HG03457 (cell line): ENCODE measurements at regions not wholly inside any gene's neighbourhood (a gene's known extent, or its start where the extent isn't known, plus 50 kb on each side); places are given as distances from the start of the nearest gene placed in this dataset.
"Not testable (repeated sequence)": the region's sequence is repeated elsewhere in the genome, so short reads cannot be mapped to it uniquely, and the experiment has no call there.

Source experiments
- ATAC-seq: cut with Tn5 transposase; IDR thresholded peaks from one replicate; pipeline ENCODE4 v1.9.1; 2021; ENCODE audit warnings: moderate number of reproducible peaks; ENCODE audit not compliant: unreplicated experiment

DNA sequence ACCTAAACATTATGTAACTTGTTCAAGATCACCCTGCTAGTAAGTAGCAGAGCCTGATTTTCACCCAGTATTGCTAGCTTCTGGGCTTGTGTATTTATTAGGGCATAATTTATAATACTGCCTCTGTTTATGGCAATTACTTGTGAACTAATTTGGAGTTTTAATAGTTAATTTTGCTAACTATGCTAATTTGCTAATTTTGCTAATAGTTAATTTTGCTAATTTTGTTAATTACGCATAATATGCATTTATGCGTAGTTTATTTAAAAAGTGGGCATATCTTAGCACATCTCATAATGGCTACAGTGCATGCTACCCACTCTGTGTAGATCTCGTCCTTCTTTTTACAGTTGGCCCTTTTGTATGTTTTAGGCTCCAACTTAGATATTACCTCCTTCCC, 898.1 kb upstream of the EPHA5 start:
- no peak for ATAC-seq

GRCh38 chr4:66568001-66568400, 897.7 kb upstream of the EPHA5 start:
- ATAC-seq, result no peak

GRCh38 chr4:66567551-66567950, 897.3 kb upstream of the EPHA5 start:
- ATAC-seq, result no peak

DNA sequence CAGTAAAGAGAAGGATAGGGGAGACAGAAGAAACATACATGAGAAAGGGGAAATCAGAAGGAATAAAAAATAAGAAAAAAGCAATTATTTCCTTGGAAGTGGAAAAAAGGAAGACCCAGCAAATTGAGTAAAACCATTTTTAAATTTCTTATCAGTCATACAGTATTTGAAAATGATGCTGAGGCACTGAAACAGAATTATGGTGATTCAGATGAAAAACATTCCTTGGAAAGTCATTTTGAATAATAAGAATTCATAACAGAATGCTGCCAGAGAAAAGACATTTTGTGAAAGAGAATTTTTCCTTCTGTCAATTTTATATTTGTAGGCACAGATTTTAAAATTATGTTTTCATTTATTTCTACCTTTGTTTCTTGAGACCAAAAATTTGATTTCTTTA, 895.5 kb upstream of the EPHA5 start:
- no peak for ATAC-seq

DNA sequence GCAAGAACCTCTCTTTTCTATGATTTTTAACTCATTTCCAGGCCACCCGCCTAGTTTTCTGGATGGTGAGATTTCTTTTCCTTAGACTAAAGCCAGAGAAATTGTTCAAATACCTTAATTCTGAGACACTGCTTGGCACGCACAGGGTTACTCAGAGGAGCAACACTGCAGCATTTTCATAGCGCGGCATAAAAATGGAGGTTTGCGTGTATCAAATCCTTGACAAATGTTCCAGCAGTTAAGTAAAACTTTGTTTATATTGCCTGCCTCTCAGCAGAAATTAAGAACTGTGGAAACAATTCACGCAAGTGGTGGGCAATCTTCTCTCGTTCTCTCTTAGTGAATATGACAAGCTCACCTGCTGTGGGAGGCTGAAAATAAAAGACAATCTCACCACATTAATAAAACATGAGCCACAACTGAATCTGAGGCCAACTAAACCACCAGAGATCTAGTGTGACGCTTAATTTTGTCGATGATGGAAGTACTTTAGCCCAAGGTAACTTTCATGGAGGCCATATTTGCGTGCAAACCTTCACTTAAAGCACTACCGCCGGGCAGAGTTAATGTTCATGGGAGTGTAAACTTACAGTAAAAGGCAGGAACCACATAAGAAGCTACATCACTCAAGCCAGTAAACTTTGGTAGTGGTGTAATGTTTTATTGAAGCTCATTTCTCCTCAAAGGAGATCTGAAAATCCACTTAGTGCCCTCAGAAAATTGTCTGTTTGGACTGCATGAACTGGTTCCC, 894.8 kb upstream of the EPHA5 start:
- no peak for ATAC-seq

DNA sequence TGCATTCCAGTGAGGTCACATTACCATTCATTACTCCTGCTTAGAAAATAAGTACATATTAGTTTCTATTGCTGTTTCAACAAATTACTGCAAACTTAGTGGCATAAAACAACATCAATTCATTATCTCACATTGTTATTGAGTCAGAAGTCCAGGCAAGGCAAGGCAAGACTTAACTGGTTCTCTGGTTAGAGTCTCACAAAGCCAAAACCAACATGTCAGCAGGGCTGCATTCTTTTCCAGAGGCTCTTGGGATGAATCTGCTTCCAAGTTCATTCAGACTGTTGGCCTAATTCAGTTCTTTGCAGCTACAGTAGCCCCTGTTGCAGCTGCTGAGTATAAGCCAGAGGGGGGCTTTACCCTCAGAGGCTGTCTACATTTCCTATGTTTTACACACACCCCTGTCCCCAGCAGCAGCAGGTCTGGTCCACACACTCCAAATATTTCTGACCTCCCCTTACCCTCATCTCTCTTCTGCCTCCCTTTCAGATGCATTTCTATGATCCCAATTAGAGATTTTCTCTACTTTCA, 892.1 kb upstream of the EPHA5 start:
- no peak for ATAC-seq

- ATAC-seq, result not testable (repeated sequence)
Observed at GRCh38 chr4:66561465-66562053, 891.3 kb upstream of the EPHA5 start.

DNA sequence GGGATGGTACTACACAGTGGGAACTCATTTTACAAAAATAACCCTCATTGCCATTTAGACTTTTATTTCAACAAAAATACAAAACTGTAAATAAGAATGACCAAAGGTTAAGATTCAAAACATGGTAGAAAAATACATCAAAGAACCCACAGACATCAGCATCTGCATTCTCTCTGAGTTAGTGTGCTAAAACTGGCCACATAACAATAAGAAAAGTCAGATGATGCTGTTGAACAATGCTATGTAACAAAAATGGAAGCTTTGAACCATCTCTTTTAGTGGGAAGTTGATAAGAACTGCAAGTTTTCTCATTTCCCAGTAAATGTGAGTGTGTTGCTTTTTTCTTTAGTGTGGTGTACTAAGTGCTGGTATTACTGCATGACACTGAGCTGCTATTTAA, 888.4 kb upstream of the EPHA5 start:
- no peak for ATAC-seq

- ATAC-seq, result no peak
Observed at GRCh38 chr4:66556651-66557278, 886.5 kb upstream of the EPHA5 start.

- ATAC-seq, result no peak
Observed at GRCh38 chr4:66555301-66555700, 885.0 kb upstream of the EPHA5 start.

DNA sequence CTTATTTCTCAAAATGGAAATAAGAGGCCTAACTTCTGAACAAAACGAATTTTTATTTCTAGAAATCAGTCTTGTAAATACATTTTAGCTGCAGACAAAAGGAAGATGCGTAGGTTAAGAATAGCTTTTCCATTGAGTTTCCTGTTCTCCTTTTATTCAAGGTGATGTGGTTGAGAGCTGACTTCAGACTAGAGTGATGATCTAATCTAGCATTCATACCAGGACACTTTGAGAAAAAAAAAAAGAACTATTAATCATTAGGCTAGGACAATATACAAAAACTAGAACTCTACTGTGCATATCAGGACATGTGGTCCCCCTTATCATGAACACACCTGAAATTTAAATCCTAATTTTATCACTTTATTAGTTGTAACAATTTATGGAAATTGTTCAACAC, 884.5 kb upstream of the EPHA5 start:
- ATAC-seq, result no peak

DNA sequence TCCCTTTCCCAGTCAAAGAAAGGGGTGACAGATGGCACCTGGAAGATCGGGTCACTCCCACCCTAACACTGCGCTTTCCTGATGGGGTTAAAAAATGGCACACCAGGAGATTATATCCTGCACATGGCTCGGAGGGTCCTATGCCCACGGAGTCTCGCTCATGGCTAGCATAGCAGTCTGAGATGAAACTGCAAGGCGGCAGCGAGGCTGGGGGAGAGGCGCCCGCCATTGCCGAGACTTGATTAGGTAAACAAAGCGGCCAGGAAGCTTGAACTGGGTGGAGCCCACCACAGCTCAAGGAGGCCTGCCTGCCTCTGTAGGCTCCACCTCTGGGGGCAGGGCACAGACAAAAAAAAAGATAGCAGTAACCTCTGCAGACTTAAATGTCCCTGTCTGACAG, 875.0 kb upstream of the EPHA5 start:
- not testable (repeated sequence) for ATAC-seq

GRCh38 chr4:66544281-66544680, 874.0 kb upstream of the EPHA5 start:
- ATAC-seq, result no peak

- ATAC-seq, result no peak
Observed at GRCh38 chr4:66539745-66540144, 869.5 kb upstream of the EPHA5 start.

DNA sequence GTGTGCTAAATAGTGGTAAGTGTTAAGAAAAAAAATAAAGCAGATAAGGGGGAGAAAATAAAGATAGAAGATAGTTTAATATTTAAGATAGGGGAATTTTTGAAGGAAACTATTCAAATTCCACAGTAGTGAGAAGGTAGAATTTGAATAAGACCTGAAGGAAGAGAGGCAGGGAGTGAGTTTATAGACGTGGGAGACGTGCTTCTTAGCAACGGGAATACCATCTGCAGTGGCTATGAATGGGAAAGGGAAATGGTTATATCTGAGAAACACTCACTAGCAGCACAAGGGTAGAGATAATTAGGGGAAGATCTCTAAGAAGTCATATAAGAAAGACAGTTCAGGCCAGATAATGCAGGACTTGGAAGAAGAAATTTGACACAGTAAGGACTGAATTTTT, 854.5 kb upstream of the EPHA5 start:
- no peak for ATAC-seq

DNA sequence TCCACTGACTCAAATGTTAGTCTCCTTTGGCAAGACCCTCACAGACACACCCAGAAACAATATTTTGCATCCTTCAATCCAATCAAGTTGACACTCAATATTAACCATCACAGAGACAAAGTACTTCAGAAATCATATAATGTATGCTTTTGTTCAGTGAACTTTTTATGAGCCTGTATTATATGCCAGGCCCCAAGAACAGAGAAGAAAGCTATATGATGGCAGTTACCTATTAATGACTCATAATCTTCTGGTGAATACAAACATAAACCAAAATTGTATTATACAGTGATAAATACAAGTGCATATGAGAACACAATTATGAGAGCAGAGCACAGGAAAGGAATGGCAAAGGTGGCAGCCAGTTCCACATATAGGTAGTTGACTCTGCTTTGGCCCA, 852.0 kb upstream of the EPHA5 start:
- no peak for ATAC-seq

DNA sequence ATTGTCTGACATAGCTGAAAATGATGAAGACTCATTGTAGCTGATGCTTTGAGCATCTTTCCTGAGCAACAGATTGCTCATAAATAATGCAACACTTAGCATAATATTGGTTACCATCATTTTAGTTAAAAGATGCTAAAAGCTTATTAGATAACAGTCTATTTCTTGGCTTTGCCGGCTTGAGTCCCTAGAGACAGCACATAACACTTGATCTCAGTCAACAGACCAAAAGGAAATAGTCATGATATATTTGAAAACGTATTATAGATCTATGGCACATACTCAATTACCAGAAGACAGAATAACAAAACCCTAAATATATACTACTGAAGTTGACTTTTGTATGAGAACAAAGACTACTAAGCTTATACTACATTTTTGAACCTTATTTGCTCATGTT, 846.7 kb upstream of the EPHA5 start:
- ATAC-seq, result no peak

- no peak for ATAC-seq
Observed at GRCh38 chr4:66506985-66507384, 836.7 kb upstream of the EPHA5 start.

- ATAC-seq, result no peak
Observed at GRCh38 chr4:66501997-66502396, 831.7 kb upstream of the EPHA5 start.

DNA sequence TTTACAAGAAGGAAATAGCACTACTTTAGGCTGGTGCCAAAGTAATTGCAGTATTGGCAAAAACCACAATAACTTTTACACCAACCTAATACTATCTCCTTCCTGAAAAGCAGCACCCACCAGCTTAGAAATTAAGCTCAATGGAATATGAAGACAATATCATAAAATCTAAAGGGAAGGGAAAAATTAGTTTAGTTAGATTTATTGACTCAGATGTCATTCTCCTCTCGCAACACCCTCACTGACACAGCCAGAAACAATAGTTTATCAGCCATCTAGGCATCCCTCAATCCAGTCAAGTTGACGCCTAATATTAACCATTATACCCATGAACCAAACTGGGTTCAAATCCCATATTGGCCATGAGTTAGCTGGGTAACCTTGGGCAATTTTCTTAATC, 820.4 kb upstream of the EPHA5 start:
- no peak for ATAC-seq

DNA sequence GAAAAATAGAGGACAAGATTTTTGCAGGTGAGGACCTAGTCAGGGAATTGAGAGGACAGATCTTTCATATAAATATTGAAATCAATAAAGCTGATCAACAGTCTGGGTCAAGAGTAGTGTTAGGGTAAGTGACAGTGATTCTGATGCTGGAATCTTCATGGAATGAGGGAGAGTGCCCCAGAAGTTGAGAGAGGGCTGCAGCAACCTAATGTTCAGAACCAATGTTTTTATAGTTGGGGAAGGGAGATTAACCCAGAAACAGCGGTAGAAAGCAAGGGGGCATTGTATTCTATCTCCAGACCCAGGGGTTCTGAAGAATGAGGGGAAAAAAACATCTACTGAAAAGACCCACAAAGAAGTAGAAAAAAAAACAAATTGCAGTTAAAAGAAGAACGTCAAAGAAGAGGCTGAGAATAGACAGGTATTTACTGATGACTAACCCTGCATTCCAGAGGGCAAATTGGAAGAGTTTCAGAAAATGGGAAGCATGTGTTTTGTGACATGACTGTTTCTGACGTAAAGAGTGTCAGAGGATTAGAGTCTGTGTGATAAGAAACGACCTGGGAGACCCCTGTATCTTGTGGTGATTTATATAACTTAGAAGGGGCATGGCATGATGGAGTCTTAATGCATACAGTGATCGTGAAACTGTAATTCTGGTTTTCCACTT, 819.6 kb upstream of the EPHA5 start:
- no peak for ATAC-seq

DNA sequence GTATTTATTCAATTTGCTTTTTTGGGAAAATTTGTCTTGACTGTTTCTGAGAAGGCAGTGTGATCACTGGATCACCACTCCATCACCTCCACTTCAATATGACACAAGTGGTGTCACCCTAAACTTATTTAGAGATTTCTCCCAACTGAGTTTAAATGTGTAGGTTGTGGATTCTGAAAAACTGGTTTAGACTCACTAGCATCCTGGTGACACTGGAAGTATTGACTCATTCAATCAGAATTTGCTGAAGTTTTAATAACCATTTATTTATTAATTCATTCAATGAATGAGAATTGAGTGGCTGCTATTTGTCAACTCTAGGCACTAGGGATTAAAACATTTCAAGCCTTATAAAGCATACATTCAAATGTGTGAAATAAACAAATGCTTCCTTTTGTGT, 819.1 kb upstream of the EPHA5 start:
- ATAC-seq, result no peak
